Lower leg skin (tissue), 4 donors: ENCODE measurements at regions not wholly inside any gene's neighbourhood (a gene's known extent, or its start where the extent isn't known, plus 50 kb on each side); places are given as distances from the start of the nearest gene placed in this dataset.

Source experiments
- DNase-seq, 2 donors: peaks; one replicate each; pipeline ENCODE4 v3.0.0-alpha.2; 2019; ENCODE audit warnings: low spot score in 2 of 2
- H3K4me3 ChIP-seq: fragments of 200-600 bp; sonication (generic); 2 replicates; pipeline ENCODE4 v1.5.1; 2017; ENCODE audit warnings: mild to moderate bottlenecking, low read depth; ENCODE audit not compliant: poor library complexity, severe bottlenecking
- POLR2A ChIP-seq, 2 donors: fragments of 450-650 bp; IDR thresholded peaks; one replicate each; pipeline ENCODE4 v1.6.1; 2016 to 2017; ENCODE audit warnings: antibody characterized with exemption in 2 of 2, mild to moderate bottlenecking in 1 of 2, moderate library complexity in 1 of 2
- WGBS, 2 donors: methylation state at CpG; one replicate each; pipeline ENCODE4 v1.1.5; 2018; 5-methylcytosine and 5-hydroxymethylcytosine counted together
- intact Hi-C: fragments of 100-400 bp; cut with DNase I; formaldehyde crosslinking; loops from one replicate; pipeline ENCODE4 v1.15.0; 2023; ENCODE audit warnings: low total_unique reads
- TF ChIP-seq, protein P1 (sequence below), 3 donors: fragments of 450-650 bp; IDR thresholded peaks; one replicate each; pipeline ENCODE4 v1.5.1; 2016; ENCODE audit warnings: antibody characterized with exemption in 3 of 3, mild to moderate bottlenecking in 3 of 3, moderate library complexity in 2 of 3

DNA sequence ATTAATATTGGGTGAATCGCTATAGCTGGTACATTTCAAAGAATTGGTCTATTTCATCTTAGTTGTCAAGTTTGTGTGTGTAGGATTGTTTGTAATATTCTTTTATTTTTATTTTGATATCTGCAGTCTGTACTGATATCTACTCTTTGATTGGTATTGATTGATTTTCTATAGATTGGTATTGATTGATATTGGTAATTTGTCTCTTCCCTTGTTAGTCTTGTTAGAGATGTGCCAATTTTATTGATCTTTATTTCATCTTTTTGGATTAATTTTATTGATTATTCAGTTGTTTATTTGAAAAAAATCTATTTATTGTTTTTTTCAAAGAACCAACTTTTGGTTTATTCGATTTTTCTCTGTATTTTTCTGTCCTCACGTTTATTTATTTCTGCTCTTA lies 61.4 kb downstream of the TM2D3 start:
- TF ChIP-seq, protein P1, sequence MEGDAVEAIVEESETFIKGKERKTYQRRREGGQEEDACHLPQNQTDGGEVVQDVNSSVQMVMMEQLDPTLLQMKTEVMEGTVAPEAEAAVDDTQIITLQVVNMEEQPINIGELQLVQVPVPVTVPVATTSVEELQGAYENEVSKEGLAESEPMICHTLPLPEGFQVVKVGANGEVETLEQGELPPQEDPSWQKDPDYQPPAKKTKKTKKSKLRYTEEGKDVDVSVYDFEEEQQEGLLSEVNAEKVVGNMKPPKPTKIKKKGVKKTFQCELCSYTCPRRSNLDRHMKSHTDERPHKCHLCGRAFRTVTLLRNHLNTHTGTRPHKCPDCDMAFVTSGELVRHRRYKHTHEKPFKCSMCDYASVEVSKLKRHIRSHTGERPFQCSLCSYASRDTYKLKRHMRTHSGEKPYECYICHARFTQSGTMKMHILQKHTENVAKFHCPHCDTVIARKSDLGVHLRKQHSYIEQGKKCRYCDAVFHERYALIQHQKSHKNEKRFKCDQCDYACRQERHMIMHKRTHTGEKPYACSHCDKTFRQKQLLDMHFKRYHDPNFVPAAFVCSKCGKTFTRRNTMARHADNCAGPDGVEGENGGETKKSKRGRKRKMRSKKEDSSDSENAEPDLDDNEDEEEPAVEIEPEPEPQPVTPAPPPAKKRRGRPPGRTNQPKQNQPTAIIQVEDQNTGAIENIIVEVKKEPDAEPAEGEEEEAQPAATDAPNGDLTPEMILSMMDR (IDR thresholded peaks at IDR 0.05), result no peak
- TF ChIP-seq POLR2A (IDR thresholded peaks at IDR 0.05), result no peak
- intact Hi-C loops, result no loop called here
- no peak overlapping the region for H3K4me3 ChIP-seq
- no peak for DNase-seq
- WGBS, 2 donors, result 79 to 83% methylated on average over 3 of the region's 3 CpGs

GRCh38 chr15:101583284-101583683 lies 68.9 kb downstream of the TM2D3 start:
- DNase-seq, result no peak
- TF ChIP-seq POLR2A (IDR thresholded peaks at IDR 0.05), result no peak
- intact Hi-C loops, result no loop called here
- H3K4me3 ChIP-seq, result no peak overlapping the region

- 66 to 72% methylated on average over 11 of the region's 11 CpGs for WGBS, 2 donors
- no peak for DNase-seq
- H3K4me3 ChIP-seq, result no peak overlapping the region
- intact Hi-C loops, result no loop called here
- TF ChIP-seq POLR2A (IDR thresholded peaks at IDR 0.05), result no peak
- TF ChIP-seq, protein P1 (IDR thresholded peaks at IDR 0.05), result no peak
Measured at GRCh38 chr15:101580431-101580830, 71.8 kb downstream of the TM2D3 start.

DNA sequence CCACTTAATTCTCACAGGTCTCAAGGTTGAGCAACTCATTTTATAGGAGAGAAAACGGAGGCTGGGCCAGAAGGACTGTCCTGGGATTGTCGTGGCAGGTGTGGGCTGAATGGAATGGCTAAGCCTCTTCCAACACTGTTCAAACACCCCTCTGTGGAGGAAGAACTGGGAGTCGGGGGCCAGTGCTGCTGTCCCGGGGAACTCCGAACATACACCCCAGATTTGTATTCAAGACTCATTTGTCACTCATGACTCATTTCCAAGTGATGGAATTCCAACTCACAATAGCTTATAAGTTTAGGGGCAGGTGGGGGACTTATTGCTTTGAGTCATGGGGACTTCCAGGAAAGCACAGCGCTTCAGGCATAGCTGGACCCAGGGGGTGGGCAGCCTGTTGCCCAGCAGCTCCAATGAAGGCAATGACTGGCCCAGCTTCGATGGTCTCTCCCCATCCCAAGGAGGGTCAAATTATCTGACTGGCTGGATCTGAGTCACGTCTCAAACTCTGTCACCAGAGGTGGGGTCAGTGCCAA lies 72.5 kb downstream of the TM2D3 start:
- no peak for TF ChIP-seq POLR2A (IDR thresholded peaks at IDR 0.05)
- TF ChIP-seq, protein P1 (IDR thresholded peaks at IDR 0.05), result no peak
- no peak overlapping the region for H3K4me3 ChIP-seq
- intact Hi-C loops, result no loop called here
- 51 to 63% methylated on average over 8 of the region's 8 CpGs for WGBS, 2 donors
- no peak for DNase-seq

DNA sequence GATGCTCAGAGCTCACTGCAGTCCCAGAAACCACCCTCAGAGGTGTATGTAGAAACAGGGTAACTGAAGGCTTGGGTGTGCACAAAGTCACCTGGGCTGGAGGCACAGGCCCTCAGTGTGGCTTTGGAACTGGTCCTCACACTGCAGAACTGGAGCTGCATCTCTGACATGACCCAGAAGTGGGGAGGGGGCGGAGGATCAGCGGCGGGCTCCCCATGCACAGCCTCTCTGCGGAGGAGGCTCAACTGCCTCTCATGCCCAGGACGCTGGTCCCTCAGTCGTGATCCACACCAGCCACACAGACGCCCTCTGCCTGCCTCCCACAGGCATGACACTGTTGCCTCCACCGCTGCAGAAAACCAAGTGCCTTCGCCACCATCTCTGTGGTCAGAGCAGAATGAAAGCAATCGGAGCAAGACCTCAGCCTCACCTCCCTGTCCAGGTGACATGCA lies 73.7 kb downstream of the TM2D3 start:
- H3K4me3 ChIP-seq, result no peak overlapping the region
- DNase-seq, result no peak
- WGBS, 2 donors, result 38 to 50% methylated on average over 10 of the region's 10 CpGs
- intact Hi-C loops, result no loop called here
- TF ChIP-seq, protein P1 (IDR thresholded peaks at IDR 0.05), result no peak
- no peak for TF ChIP-seq POLR2A (IDR thresholded peaks at IDR 0.05)

- H3K4me3 ChIP-seq, result no peak overlapping the region
- TF ChIP-seq POLR2A (IDR thresholded peaks at IDR 0.05), result no peak
- TF ChIP-seq, protein P1 (IDR thresholded peaks at IDR 0.05), result no peak
- 53 to 63% methylated on average over 3 of the region's 3 CpGs for WGBS, 2 donors
- DNase-seq, result no peak
- intact Hi-C loops, result no loop called here
Measured at GRCh38 chr15:101573951-101574350, 78.2 kb downstream of the TM2D3 start.
